ENCODE measurements at regions not wholly inside any gene's neighbourhood (a gene's known extent, or its start where the extent isn't known, plus 50 kb on each side); places are given as distances from the start of the nearest gene placed in this dataset.

- TF ChIP-seq CTCF (conservative IDR thresholded peaks at IDR 0.05) (no peak), EZH2 (IDR thresholded peaks at IDR 0.05; ENCODE audit: low read depth) (no peak)
Observed at GRCh38 chr16:22428654-22429053, 54.2 kb upstream of the CDR2 start.

Measured in PC-9 (cell line).